NCI-H226 (cell line): ENCODE measurements at regions not wholly inside any gene's neighbourhood (a gene's known extent, or its start where the extent isn't known, plus 50 kb on each side); places are given as distances from the start of the nearest gene placed in this dataset.

Experiments used
- DNase-seq: peaks from one replicate; pipeline ENCODE4 v3.0.0-alpha.2; 2015

DNA sequence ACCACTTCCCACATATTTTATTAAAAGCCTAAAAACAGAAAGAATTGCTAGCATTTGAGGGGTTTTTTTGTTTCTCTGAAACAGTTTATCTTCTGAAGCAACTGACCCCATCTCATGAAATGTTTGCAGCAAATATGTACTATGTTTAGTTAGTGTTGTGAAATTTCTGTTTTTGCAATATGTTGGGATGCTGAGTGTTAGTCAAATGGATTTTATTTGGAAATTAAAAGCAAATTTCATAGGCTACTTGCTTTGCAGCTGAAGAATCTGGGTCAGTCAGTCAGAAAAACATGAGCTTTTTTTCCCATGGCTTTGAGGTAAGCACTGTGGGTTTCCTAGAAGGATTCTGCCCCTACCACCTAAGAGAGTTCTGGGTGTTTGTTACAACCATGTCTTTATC is 184.9 kb upstream of the DKK2 start:
- no peak for DNase-seq

DNA sequence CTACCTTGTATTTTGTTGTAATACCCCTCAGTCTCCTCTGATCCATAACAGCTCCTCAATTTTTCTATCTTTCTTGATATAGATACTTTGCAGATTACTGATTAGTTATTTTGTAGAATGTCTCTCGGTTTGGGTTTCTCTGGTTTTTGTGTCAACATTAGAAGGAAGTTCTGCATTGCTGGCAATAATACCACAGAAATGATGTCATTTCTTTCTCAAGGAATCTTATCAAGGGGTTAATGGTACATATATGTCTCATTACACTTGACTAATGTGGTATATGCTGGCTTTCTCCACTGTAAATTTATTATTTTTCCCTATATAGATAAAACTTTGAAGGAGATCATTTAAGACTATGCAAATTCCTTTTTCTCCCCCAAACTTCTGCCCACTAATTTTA is 183.6 kb upstream of the DKK2 start:
- peak; percentile 24 for DNase-seq

DNA sequence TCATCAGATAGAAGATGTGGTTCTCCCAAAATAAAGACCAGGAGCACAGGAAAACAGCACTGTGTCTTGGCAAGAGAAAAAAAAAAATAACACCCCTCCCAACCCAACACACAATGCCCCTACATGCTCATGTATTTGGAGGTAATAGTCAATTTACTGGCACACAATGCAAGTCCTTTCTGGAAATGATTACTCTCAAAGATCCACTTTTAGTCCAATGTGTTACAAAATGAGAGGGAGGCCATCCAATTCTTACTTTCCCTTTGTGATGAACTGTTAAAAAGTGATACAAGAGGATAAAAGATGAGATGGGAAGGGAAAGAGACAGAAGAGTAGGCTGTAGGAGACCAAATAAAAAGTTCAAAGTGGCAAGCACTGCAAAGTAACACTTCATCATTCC is 180.3 kb upstream of the DKK2 start:
- no peak for DNase-seq

GRCh38 chr4:107215222-107215621 is 179.1 kb upstream of the DKK2 start:
- DNase-seq: no peak

DNA sequence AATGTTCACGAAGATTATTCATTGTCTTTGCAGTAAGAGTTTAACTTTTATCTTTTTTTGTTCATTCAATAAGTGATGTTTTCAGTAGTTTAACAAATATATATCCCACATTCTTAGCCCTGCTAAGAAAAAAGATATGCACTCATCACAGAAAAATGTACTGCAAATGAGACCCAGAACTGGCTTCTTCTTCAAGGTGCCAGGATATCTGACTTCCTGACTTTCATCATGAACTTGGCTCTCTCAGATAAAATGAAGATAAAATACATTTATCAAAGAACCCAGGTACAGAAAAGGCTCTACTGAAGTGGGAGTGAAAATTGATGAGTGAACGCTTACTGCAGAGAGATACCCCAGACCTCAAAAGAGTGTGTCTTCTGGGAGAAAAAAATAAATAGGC is 177.8 kb upstream of the DKK2 start:
- peak; percentile 46 for DNase-seq

DNA sequence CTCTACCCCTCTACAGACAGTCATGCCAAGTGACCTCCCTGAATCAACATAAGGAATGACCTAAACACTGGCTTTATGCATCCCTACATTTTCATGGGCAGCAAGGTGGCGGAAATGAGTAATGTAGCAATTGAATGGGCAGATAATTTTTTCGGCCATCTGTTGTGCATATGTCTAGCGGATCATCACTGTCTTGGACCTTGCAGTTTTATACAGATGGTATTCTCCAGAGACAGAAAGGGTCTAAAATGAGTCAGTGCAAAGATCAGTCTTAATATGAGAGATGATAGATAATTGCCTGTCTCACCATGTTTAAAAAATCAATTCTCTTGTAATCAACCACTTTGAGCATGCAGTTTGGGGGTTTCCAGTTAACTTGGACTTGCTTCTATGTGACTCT is 177.3 kb upstream of the DKK2 start:
- no peak for DNase-seq

DNA sequence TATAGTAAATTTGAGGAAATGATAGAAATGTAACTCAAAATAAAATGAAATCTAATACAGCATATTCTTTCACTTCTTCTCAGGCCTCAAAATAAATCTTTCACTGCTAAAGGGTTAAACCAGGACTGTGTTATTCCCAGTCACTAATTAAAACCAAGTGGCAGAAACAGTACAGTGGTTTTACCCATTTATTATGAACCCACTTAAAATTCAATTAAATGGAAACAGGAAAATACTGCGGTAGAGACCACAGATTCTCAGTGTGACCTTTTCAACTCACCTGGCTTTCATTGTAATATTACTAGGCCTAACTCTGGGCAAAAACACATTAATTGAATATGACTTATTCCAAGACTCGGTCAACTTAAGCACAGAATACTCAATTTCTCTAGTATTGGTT is 176.5 kb upstream of the DKK2 start:
- no peak for DNase-seq

GRCh38 chr4:107210450-107211239 is 174.5 kb upstream of the DKK2 start:
- DNase-seq: no peak

GRCh38 chr4:107203733-107204132 is 167.6 kb upstream of the DKK2 start:
- no peak for DNase-seq

DNA sequence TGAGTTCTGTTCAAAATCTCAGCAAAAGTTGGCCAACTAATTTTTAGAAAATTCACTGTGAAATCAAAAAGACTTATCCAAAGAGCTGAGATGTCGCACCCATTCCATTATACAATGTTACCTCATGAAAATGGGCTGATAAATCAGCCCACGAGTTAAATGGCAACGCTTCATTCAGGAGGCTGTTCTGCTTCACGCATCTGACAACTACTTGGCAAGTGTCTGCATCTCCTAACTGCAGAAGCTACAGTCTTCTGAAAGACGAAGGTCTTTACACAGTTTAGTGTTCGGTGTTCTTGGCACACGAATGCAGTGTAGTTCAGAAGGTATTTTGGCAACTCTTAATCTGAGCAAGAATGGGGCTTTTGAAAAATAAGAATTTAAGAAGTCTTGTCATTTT is 166.6 kb upstream of the DKK2 start:
- no peak for DNase-seq

DNA sequence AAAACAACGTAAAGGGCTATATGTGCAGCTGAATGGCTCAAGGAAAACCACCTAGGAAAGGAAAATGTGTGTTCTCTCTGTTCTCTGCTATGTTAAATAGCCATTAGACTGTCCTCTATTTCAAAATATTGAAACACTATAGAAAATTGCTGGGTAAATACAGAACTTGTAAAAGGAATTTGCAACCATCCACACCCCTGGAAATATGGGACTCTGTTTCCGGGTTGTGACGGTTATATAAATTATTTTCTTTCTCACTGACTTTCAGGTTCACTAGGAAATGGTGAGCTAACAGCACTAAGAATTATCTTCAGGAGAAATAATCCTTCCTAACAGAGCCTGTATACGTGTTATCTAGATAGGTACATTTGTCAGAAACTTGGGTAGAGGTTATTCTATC is 161.0 kb upstream of the DKK2 start:
- DNase-seq: no peak

- DNase-seq: no peak
These were observed 160.2 kb upstream of the DKK2 start for GRCh38 chr4:107196312-107196711.

DNA sequence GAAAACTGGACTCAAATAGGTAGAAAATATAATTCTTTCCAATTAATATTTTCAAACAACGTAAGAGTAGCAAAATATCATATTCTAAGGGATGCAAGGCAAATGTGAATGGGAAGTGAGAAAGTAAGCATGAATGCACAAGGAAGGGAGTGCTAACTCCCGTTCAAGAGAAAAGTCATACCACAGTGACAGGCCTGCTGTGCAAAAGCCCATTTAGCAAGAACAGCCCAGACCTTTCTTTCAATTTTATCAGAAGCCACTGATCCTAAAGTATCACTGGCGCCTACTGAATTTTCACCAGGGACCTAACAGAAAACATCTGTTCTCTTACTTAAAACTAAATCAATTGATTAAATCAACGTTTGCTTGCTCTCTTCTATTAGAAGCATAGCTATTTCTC is 157.9 kb upstream of the DKK2 start:
- no peak for DNase-seq

GRCh38 chr4:107192601-107193000 is 156.5 kb upstream of the DKK2 start:
- DNase-seq: no peak

DNA sequence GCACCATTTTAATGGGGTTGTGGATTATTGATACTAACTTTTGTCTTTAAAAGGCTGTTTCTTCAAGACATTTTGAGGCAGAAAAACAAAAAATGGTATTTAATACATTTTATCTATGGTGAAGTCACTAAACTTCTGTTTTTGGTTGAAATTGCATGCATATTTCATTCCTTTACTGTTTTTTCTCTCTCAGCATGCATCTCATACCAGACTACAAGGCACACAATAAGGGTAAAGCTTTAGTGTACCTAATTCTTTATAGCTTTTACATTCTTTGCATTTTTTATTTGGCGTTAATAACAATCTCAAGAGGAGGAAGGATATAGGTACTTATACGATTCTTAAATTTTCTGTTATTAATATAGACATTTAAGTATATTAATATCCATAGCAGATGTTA is 151.0 kb upstream of the DKK2 start:
- DNase-seq: no peak

- DNase-seq: peak; percentile 19
These were observed 147.2 kb upstream of the DKK2 start for GRCh38 chr4:107183155-107183774.

DNA sequence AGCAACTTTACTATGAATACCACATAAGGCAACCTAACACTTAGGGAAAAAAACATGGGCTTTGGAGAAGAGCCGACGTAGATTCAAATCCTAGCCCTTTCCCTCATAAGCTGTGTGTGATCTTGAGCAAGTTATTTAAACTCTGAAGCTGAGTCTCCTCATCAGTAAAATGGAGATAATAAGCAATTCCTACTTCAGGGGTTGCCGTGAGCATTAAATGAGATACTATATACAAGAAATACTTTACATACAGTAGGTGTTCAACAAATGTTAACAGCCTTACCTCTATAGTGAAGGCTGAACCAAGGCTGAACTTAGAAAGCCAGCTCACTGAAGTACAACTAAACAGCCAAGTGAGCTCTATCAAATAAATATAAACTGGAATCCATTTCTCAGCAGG is 146.2 kb upstream of the DKK2 start:
- no peak for DNase-seq

DNA sequence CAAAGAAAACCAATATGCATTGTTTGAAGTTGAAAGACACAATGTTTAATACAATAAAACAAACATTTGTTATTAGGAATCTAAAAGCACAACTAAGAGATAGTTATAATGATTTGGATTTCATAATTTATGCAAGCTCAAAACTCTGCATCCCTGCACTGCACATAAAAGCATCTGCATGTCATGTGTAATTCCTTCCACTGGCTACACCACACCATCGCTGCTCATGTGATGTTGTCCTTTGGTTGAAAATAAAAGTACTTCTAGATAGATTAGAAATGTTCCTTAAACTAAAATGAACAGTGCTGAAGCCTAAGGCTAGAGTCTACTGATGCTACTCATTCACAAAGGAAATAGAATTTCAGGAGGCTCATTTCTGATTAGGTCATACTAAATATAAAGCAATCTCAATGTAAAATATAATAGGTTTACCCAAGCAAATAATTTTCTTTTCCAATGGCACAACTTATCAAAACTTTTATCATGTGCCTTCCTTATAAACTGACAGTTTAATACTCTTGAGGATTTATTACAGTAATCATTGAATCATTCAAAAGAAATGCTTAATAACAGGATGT is 130.8 kb upstream of the DKK2 start:
- no peak for DNase-seq

- DNase-seq: no peak
These were observed 130.1 kb upstream of the DKK2 start for GRCh38 chr4:107166181-107166580.

GRCh38 chr4:107164962-107165475 is 128.9 kb upstream of the DKK2 start:
- no peak for DNase-seq

DNA sequence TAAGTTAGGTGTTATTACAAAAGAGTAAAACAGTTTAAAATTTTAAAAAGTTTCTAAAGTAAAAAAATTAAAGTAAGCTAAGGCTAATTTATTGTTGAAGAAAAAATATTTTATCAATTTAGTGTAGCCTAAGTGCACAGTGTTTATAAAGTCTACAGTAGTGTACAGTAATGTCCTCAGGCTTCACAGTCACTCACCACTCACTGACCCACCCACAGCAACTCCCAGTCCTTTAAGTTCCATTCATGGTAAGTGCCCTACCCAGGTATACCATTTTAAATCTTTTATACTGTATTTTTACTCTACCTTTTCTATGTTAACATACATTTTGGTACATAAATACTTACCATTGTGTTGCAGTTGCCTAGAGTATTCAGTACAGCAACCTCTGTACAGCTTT is 120.3 kb upstream of the DKK2 start:
- DNase-seq: no peak

- DNase-seq: no peak
These were observed 119.3 kb upstream of the DKK2 start for GRCh38 chr4:107155366-107155765.

DNA sequence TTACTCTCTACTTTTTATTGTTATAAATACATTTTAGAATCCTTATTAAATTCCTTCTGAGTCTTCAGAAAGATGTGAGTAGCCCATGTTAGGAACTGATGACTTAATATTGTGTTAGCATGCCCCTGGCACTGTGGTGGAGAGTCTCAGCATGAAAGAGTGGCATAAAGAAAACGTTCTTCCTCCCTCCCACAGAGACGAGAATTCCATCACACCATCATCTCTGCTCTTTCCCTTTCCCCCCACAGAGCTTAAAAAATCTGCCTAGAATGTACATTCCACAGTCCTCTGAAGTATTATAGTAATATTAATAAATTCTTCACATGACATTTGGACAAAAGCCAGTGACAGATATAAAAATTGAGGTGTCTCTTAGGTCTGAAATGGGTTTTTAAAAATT is 117.8 kb upstream of the DKK2 start:
- DNase-seq: peak; percentile 39

DNA sequence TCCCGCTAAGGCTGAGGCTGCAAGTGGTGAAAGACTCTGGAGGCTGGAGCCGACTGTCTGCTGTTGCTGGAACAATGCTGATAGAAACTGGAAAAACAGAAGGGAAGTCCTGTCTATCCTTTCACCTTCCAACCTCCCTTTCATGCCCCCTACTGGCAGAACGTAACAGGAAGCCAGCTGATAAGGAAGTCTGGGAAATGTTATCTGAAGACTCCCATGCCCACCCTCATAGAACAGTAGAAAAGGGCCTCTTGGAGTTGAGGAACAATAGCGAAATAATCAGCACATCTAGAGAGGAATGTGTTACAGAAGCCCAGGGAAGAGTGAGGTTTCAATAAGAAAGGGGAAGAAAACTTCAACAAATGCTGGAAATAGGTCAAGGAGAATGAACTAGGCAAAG is 117.1 kb upstream of the DKK2 start:
- DNase-seq: peak; percentile 4
